Breast epithelium (tissue), 3 donors: ENCODE measurements at regions not wholly inside any gene's neighbourhood (a gene's known extent, or its start where the extent isn't known, plus 50 kb on each side); places are given as distances from the start of the nearest gene placed in this dataset.

ENCODE experiments used
- CTCF ChIP-seq, 3 donors: fragments of 450-650 bp; IDR thresholded peaks; one replicate each; pipeline ENCODE4 v1.5.1; 2016 to 2017; ENCODE audit warnings: antibody characterized with exemption in 3 of 3, mild to moderate bottlenecking in 3 of 3, moderate library complexity in 3 of 3
- POLR2A ChIP-seq: fragments of 450-650 bp; IDR thresholded peaks from one replicate; pipeline ENCODE4 v1.6.1; 2016; ENCODE audit warnings: antibody characterized with exemption, mild to moderate bottlenecking, moderate library complexity

GRCh38 chr1:59186656-59187055, 110.2 kb upstream of the FGGY start:
- TF ChIP-seq POLR2A (no peak), CTCF (IDR thresholded peaks at IDR 0.05) (no peak)
